LNCaP clone FGC (cell line): ENCODE measurements at regions not wholly inside any gene's neighbourhood (a gene's known extent, or its start where the extent isn't known, plus 50 kb on each side); places are given as distances from the start of the nearest gene placed in this dataset.
"Not testable (repeated sequence)": the region's sequence is repeated elsewhere in the genome, so short reads cannot be mapped to it uniquely, and the experiment has no call there.

ENCODE experiments used
- DNase-seq: peaks from one replicate; pipeline ENCODE4 v3.0.0-alpha.2; 2011; ENCODE audit warnings: low read depth
- H3K4me3 ChIP-seq: 2 replicates; pipeline ENCODE4 v1.5.1; 2011; ENCODE audit warnings: mild to moderate bottlenecking, low read depth, low read length, control low read depth
- TF ChIP-seq, protein P1 (sequence below): IDR thresholded peaks from 2 replicates; pipeline ENCODE4 v1.5.1; 2012; ENCODE audit warnings: mild to moderate bottlenecking; ENCODE audit not compliant: control insufficient read depth, insufficient read depth; ENCODE audit errors: extremely low read depth

- no peak for DNase-seq
- H3K4me3 ChIP-seq = no peak overlapping the region
- TF ChIP-seq, protein P1, sequence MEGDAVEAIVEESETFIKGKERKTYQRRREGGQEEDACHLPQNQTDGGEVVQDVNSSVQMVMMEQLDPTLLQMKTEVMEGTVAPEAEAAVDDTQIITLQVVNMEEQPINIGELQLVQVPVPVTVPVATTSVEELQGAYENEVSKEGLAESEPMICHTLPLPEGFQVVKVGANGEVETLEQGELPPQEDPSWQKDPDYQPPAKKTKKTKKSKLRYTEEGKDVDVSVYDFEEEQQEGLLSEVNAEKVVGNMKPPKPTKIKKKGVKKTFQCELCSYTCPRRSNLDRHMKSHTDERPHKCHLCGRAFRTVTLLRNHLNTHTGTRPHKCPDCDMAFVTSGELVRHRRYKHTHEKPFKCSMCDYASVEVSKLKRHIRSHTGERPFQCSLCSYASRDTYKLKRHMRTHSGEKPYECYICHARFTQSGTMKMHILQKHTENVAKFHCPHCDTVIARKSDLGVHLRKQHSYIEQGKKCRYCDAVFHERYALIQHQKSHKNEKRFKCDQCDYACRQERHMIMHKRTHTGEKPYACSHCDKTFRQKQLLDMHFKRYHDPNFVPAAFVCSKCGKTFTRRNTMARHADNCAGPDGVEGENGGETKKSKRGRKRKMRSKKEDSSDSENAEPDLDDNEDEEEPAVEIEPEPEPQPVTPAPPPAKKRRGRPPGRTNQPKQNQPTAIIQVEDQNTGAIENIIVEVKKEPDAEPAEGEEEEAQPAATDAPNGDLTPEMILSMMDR = no peak
Measured at GRCh38 chr11:23885801-23886200, 611.1 kb upstream of the LUZP2 start.

DNA sequence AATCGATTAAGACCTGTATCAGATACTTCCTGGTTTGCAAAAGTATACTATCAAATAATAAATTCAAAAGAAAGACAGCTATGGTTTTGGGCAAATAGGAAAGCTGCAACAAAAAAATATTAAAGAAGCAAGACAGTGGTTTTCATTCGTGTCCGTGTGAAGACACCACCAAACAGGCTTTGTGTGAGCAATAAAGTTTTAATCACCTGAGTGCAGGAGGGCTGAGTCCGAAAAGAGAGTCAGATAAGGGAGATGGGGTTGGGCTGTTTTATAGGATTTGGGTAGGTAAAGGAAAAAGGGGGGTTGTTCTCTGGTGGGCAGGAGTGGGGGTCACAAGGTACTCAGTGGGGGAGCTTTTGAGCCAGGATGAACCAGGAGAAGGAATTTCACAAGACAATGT lies 609.7 kb upstream of the LUZP2 start:
- DNase-seq, H3K4me3 ChIP-seq: not testable (repeated sequence)

- no peak for DNase-seq
- H3K4me3 ChIP-seq = no peak overlapping the region
- TF ChIP-seq, protein P1 = no peak
Measured at GRCh38 chr11:23893126-23893525, 603.7 kb upstream of the LUZP2 start.

DNA sequence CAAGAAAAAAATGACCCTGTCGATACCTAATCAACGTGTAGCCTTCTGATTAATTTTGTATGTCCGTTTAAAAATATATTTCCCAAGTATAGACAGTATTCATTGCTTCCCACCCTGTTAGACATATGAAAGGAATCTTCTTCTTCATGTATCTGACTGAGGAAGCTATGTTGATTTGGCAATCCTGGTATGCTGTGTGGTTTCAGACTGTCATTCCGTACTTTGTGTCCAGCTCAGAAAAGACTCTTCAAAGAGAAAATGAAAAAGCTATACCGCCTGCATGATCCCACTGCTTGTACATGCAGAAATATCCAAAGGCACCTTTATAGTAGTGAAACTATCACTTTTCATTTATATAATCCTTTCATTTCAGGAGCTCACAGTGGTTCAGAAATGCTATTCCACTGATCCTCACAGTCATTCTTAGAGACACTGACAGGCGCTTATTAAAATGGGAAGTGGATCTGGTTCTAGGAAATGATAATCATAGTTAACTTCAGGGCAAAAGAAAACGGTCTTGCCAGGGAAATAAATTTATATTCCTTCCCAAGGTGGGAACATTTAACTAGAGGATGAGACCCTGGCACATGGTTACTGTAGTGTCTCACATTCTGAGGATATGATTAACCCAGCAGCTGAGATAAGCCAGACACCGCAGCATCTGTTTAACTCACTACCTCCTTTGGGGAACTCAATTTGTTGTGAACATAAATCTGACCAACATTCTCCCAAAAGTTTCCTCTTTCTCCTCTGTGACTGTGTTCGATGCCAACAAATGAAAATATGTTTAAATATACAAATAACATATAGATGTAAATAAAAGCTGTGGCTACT lies 599.2 kb upstream of the LUZP2 start:
- TF ChIP-seq, protein P1 = no peak
- no peak for DNase-seq
- H3K4me3 ChIP-seq = no peak overlapping the region

DNA sequence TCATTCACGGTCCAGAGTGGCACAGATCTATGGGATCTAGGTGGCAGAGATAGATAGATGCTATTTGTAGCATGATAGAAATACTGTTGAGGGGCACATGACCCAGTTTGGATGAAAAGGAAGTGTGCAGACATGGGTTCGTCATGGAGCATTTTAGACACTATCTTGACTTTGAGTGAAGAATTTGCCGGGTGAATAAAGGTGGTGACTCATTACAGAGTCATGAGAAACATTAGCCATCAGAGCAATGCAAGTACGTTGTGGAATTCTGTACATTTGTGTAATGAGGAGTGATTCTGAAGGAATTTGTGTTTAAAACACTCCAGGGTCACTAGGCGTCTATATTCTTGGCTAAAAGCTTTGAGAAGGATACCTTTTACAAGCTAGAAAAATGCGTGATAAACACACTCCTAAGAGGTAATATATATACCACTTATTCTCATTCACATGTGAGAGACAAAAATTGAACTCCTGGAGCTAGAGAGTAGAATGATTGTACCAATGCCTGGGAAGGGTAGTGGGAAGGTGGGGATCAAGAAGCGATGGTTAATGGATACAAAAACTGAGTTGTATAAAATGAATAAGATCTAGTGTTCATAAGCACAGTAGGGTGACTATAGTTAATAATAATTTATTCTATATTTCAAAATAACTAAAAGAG lies 593.7 kb upstream of the LUZP2 start:
- TF ChIP-seq, protein P1 = no peak
- no peak overlapping the region for H3K4me3 ChIP-seq
- no peak for DNase-seq

- TF ChIP-seq, protein P1 = no peak
- no peak overlapping the region for H3K4me3 ChIP-seq
- no peak for DNase-seq
Measured at GRCh38 chr11:23919455-23919854, 577.4 kb upstream of the LUZP2 start.

DNA sequence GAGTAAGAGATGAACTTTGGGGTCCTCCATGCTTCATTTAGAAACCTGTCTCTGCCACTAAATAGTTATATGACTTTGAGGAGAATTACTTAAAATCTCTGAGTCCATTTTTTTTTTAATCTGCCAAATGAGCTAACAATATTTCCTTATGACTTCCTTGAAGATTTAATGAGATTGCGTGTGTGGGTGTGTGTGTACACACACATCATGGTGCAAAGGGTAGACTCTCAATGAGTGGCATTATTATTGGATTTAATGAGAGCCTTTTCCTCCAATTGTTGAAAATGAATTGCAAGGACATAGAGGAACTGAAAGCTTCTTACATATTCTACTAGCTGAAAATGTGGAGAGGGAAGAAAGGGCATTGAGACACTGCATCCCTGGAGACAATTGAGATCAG lies 573.5 kb upstream of the LUZP2 start:
- H3K4me3 ChIP-seq = no peak overlapping the region
- no peak for DNase-seq
- TF ChIP-seq, protein P1 = no peak
